PC-9 (cell line): ENCODE measurements at regions not wholly inside any gene's neighbourhood (a gene's known extent, or its start where the extent isn't known, plus 50 kb on each side); places are given as distances from the start of the nearest gene placed in this dataset.

Experiments used
- BruUV-seq: library from RNA; stranded (reverse); fragments of 400-500 nt; replicated peaks from 2 replicates; lab custom pipeline; 2021; lab: Mats Ljungman, UMichigan
- CTCF ChIA-PET: fragments of 300-600 bp; sonication (Branson Sonifier 250); formaldehyde crosslinking; loops from one replicate; lab custom pipeline; 2022; ENCODE audit warnings: antibody characterized with exemption; lab: Charles Lee
- POLR2A ChIA-PET: fragments of 300-600 bp; sonication (Branson Sonifier 250); formaldehyde crosslinking; loops from one replicate; lab custom pipeline; 2022; ENCODE audit warnings: antibody characterized with exemption; ENCODE audit not compliant: unreplicated experiment; lab: Charles Lee
- DNase-seq, 2 experiments: peaks; one replicate each; pipeline versions ENCODE4 v3.0.0 to v3.0.0-alpha.2; 2015 to 2022; ENCODE audit warnings: mixed read lengths in 1 of 2
- H2AFZ ChIP-seq: fragments of 200-600 bp; sonication (generic); 2 replicates; pipeline ENCODE4 v1.8.1; 2017; ENCODE audit warnings: antibody characterized with exemption
- H3F3A ChIP-seq: fragments of 200-600 bp; sonication (generic); 2 replicates; pipeline ENCODE4 v1.8.1; 2017; ENCODE audit warnings: antibody characterized with exemption, mild to moderate bottlenecking, low read depth; ENCODE audit not compliant: insufficient read depth
- H3K27ac ChIP-seq: fragments of 200-600 bp; sonication (generic); 2 replicates; pipeline ENCODE4 v1.6.1; 2016; ENCODE audit warnings: mixed run types
- H3K27me3 ChIP-seq: fragments of 200-600 bp; sonication (generic); 2 replicates; pipeline ENCODE4 v1.6.1; 2016; ENCODE audit warnings: low read depth, mixed run types; ENCODE audit not compliant: insufficient read depth
- H3K36me3 ChIP-seq: fragments of 200-600 bp; sonication (generic); 2 replicates; pipeline ENCODE4 v1.6.1; 2016; ENCODE audit warnings: low read depth, mixed run types
- H3K4me1 ChIP-seq: fragments of 200-600 bp; sonication (generic); replicated peaks from 2 replicates; pipeline ENCODE4 v1.6.1; 2016; ENCODE audit warnings: mixed run types; ENCODE audit not compliant: insufficient read depth
- H3K4me2 ChIP-seq: fragments of 200-600 bp; sonication (generic); 2 replicates; pipeline ENCODE4 v1.6.1; 2017; ENCODE audit warnings: mixed run types
- H3K4me3 ChIP-seq: fragments of 200-600 bp; sonication (generic); 2 replicates; pipeline ENCODE4 v1.6.1; 2016; ENCODE audit warnings: mixed run types
- H3K79me2 ChIP-seq: fragments of 200-600 bp; sonication (generic); 2 replicates; pipeline ENCODE4 v1.6.1; 2017; ENCODE audit warnings: low read depth, mixed run types
- H3K9me2 ChIP-seq: fragments of 200-600 bp; sonication (generic); 2 replicates; pipeline ENCODE4 v1.8.1; 2017; ENCODE audit warnings: mild to moderate bottlenecking; ENCODE audit not compliant: insufficient read depth
- H3K9me3 ChIP-seq: fragments of 200-600 bp; sonication (generic); 2 replicates; pipeline ENCODE4 v1.8.1; 2016; ENCODE audit warnings: low read depth; ENCODE audit not compliant: insufficient read depth
- H4K20me1 ChIP-seq: fragments of 200-600 bp; sonication (generic); 2 replicates; pipeline ENCODE4 v1.8.1; 2017; ENCODE audit not compliant: insufficient read depth
- EZH2 ChIP-seq: fragments of 200-600 bp; sonication (generic); IDR thresholded peaks from 2 replicates; pipeline ENCODE4 v1.8.0; 2017; ENCODE audit warnings: antibody characterized with exemption, low read depth
- intact Hi-C: fragments of 100-400 bp; cut with micrococcal nuclease; formaldehyde crosslinking; loops from one replicate; pipeline ENCODE4 v1.10.0; 2022; ENCODE audit not compliant: unreplicated experiment
- TF ChIP-seq, protein P1 (sequence below): fragments of 200-600 bp; sonication (generic); conservative IDR thresholded peaks from 2 replicates; pipeline ENCODE4 v1.6.1; 2017; ENCODE audit warnings: mixed run types, antibody characterized with exemption, mild to moderate bottlenecking, moderate library complexity

- Histone ChIP-seq H3K79me2 (no peaks in the 10 kb centered on the region), H4K20me1 (no peaks in the 10 kb centered on the region), H3K36me3 (no peaks in the 10 kb centered on the region), H3K4me3 (no peak overlapping the region), H3K27me3 (peaks cover 50% of the 10 kb centered on the region), H3K4me2 (no peak overlapping the region), H3F3A (no peaks in the 10 kb centered on the region), H3K27ac (no peak overlapping the region), H3K4me1 (no peaks in the 10 kb centered on the region), H3K9me3 (no peaks in the 10 kb centered on the region), H3K9me2 (no peaks in the 10 kb centered on the region), H2AFZ (no peak overlapping the region)
- ChIA-PET CTCF (no interaction called here), POLR2A (no interaction called here)
- TF ChIP-seq EZH2 = no peak
- TF ChIP-seq, protein P1, sequence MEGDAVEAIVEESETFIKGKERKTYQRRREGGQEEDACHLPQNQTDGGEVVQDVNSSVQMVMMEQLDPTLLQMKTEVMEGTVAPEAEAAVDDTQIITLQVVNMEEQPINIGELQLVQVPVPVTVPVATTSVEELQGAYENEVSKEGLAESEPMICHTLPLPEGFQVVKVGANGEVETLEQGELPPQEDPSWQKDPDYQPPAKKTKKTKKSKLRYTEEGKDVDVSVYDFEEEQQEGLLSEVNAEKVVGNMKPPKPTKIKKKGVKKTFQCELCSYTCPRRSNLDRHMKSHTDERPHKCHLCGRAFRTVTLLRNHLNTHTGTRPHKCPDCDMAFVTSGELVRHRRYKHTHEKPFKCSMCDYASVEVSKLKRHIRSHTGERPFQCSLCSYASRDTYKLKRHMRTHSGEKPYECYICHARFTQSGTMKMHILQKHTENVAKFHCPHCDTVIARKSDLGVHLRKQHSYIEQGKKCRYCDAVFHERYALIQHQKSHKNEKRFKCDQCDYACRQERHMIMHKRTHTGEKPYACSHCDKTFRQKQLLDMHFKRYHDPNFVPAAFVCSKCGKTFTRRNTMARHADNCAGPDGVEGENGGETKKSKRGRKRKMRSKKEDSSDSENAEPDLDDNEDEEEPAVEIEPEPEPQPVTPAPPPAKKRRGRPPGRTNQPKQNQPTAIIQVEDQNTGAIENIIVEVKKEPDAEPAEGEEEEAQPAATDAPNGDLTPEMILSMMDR = no peak
- DNase-seq = no peak
- BruUV-seq = no TSS peak
- intact Hi-C loops = no loop called here
Measured at GRCh38 chr2:8115966-8116365, 565.9 kb upstream of the ID2 start.

- Histone ChIP-seq H3K27ac (no peak overlapping the region), H3K9me2 (no peaks in the 10 kb centered on the region), H3K4me2 (no peak overlapping the region), H3K4me1 (no peaks in the 10 kb centered on the region), H3K4me3 (no peak overlapping the region), H3K36me3 (no peaks in the 10 kb centered on the region), H4K20me1 (no peaks in the 10 kb centered on the region), H3K79me2 (no peaks in the 10 kb centered on the region), H2AFZ (no peak overlapping the region), H3F3A (no peaks in the 10 kb centered on the region), H3K9me3 (no peaks in the 10 kb centered on the region), H3K27me3 (peaks cover 54% of the 10 kb centered on the region)
- intact Hi-C loops = no loop called here
- ChIA-PET POLR2A (no interaction called here), CTCF (no interaction called here)
- no TSS peak for BruUV-seq
- DNase-seq = no peak
- no peak for TF ChIP-seq EZH2
- TF ChIP-seq, protein P1 = no peak
Measured at GRCh38 chr2:8116661-8117060, 565.2 kb upstream of the ID2 start.

DNA sequence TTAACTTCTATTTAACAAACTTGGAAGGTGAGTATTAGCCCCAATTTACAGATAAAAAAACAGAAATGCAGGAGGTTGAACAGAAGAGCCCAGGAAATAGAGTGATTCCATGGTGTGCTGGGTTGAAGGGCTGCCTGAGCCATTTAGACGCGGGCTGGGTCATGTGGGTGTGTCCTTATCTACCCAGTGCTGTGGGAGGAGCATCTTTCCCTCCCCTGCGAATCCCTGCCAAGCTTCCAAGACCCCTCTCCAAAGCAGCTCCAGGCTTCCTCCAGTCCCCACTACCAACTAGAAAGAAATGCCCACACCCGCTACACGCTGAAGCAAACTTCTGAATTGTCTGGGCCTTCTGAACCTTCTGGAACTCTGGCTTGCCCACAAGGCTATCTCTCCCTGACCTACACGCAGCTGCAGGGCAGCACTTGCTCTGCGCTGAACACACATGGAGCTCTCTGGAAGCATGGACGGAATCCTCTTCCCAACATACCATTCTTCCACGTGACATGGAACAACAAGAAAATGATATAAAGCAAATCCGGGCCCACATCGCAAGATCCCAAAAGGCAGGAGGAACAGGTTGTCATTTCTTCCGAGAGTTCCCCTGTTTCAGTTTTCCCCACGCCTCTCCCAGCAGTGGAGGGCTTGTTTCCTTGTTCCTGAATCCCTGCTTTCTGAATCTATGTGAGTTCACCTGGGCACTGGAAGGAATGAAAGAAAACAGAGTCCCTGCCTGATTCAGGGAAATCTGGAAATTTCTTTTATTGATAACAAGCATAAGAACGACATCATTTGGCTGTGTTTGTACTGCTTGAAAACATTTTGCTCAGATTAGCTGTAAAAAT, 562.7 kb upstream of the ID2 start:
- ChIA-PET CTCF (no interaction called here), POLR2A (no interaction called here)
- Histone ChIP-seq H4K20me1 (no peaks in the 10 kb centered on the region), H3K79me2 (no peaks in the 10 kb centered on the region), H3K4me3 (no peak overlapping the region), H3K27me3 (peaks cover 69% of the 10 kb centered on the region), H3K4me2 (no peak overlapping the region), H3K4me1 (no peaks in the 10 kb centered on the region), H3K9me2 (no peaks in the 10 kb centered on the region), H2AFZ (no peak overlapping the region), H3K27ac (no peak overlapping the region), H3K9me3 (no peaks in the 10 kb centered on the region), H3K36me3 (no peaks in the 10 kb centered on the region), H3F3A (no peaks in the 10 kb centered on the region)
- intact Hi-C loops = no loop called here
- BruUV-seq = no TSS peak
- no peak for DNase-seq
- no peak for TF ChIP-seq EZH2
- TF ChIP-seq, protein P1 = no peak
